GM12891 (cell line): ENCODE measurements at regions not wholly inside any gene's neighbourhood (a gene's known extent, or its start where the extent isn't known, plus 50 kb on each side); places are given as distances from the start of the nearest gene placed in this dataset.

Experiments
- DNase-seq: peaks from one replicate; pipeline ENCODE4 v3.0.0; 2011; ENCODE audit warnings: low spot score; ENCODE audit not compliant: insufficient read length
- FAIRE-seq: peaks from 2 replicates; lab custom pipeline; 2011; peaks lifted over from hg19 to GRCh38; lab: Jason Lieb, UNC
- PAX5 ChIP-seq: IDR thresholded peaks from 2 replicates; pipeline ENCODE4 v1.6.1; 2011; ENCODE audit warnings: low read length, moderate library complexity, mild to moderate bottlenecking; ENCODE audit not compliant: insufficient read depth, severe bottlenecking
- POLR2A ChIP-seq: IDR thresholded peaks from 2 replicates; pipeline ENCODE4 v1.6.1; 2011; ENCODE audit warnings: low read depth, low read length, control low read depth
- POLR2AphosphoS5 ChIP-seq: IDR thresholded peaks from 2 replicates; pipeline ENCODE4 v1.6.1; 2011; ENCODE audit warnings: low read depth, low read length, control low read depth
- POU2F2 ChIP-seq: IDR thresholded peaks from 2 replicates; pipeline ENCODE4 v1.6.1; 2011; ENCODE audit warnings: low read depth, mild to moderate bottlenecking, control low read depth, low read length, moderate library complexity
- SPI1 ChIP-seq: IDR thresholded peaks from 2 replicates; pipeline ENCODE4 v1.6.1; 2011; ENCODE audit warnings: low read depth, low read length, control low read depth
- TAF1 ChIP-seq: IDR thresholded peaks from 2 replicates; pipeline ENCODE4 v1.6.1; 2011; ENCODE audit warnings: low read depth, low read length, control low read depth

DNA sequence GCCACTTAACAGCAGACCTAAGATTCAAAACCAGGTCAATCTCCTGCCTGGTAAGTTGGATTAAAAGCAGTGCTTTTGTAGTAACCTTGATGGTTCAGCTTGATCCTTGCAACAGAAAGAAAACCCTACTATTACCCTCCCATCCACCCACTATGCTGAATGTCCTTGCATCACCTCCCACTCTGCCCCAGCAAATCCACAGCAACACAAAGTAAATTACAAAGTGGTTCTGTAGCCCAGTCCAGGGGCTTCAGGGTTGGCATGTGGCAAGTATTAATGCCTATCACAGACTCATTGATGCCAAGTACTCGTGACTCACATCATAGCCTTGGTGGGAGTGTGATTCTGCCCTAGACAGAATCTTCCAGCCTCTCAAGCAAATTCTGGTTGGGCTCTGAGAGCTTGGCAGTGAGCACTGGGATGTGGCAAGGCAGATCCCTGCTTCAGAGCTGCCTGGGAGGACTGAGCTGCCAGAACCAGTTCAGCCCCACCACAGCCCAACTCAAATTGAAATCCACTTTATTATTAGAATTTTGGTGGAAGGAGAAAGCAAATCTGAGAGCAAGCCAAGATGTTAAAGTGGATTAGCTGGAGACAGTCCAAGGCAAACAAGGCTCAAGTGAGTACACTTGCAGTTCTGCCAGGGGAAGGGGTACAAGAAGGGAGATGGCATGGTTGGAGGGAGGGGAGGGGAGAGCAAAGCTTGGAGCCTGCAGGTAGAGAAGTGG, 225.8 kb upstream of the UMPS start:
- no peak for FAIRE-seq
- TF ChIP-seq POLR2AphosphoS5 (no peak), POU2F2 (no peak), POLR2A (no peak), TAF1 (no peak)
- DNase-seq, result no peak

GRCh38 chr3:124509884-124510283, 220.4 kb upstream of the UMPS start:
- TF ChIP-seq TAF1, result no peak
- TF ChIP-seq SPI1, result no peak
- TF ChIP-seq PAX5, result no peak
- TF ChIP-seq POU2F2, result no peak
- TF ChIP-seq POLR2A, result no peak
- TF ChIP-seq POLR2AphosphoS5, result no peak
- no peak for FAIRE-seq
- no peak for DNase-seq

- TF ChIP-seq POU2F2 (no peak), SPI1 (no peak), POLR2AphosphoS5 (no peak), TAF1 (no peak), PAX5 (no peak), POLR2A (no peak)
- no peak for DNase-seq
- no peak for FAIRE-seq
Observed at GRCh38 chr3:124510290-124510689, 220.0 kb upstream of the UMPS start.

DNA sequence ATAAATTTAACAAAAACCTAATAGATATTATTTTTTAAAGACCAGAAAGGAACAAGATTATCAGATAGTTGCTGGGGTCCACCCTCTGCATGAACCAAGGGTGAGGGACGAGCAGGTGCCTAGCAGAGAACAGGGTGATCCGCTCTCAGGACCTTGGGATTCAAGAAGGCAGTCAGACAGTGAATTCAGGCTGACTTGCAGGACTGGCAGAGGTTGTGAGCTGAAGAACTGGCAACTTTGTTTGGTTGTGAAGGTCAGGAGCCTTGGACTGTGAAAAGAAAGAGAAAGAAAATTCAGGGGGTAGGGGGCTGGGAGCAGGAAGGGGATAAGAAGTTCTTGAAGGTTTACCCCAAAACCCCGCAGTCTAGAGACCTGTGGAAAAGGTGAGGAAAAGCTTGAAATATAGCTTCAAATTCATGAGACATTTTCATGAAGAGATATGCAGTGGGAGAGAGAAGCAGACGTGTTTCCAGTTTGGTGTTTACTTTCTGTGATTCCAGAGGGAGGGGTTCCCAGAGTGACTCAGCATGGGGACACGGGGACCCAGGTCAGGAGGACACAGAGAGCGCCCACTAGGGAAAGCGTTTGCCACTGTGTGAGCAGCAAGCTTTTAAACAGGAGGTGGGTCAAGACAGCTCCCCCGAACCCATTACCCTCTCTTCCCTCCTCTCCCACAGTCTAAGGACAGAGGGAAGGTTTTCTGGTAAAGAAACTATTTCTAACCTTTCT, 217.2 kb upstream of the UMPS start:
- FAIRE-seq (no peak), DNase-seq (no peak)
- TF ChIP-seq SPI1 (no peak), TAF1 (no peak), POLR2AphosphoS5 (no peak), PAX5 (no peak), POLR2A (no peak)

DNA sequence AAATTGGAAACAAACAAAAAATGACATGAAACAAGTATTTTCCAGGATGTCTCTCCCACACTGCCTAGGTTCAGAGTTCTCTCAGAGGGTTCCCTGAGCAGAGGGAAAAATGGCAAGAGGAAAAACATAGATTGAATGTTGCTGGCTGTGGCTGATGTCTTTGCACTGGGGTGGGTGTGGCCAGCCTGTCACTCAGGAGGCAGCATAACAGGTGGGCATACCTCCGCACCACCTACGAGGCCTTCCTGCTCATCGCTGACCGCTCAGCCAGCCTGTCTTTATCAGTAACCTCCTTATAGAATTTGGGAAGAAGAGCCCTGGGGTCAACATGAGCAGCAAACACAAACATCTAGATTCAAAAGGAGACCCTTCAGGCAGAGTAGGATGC, 216.6 kb upstream of the UMPS start:
- FAIRE-seq, result no peak
- TF ChIP-seq SPI1 (no peak), TAF1 (no peak), POLR2AphosphoS5 (no peak), PAX5 (no peak), POLR2A (no peak), POU2F2 (no peak)
- no peak for DNase-seq

DNA sequence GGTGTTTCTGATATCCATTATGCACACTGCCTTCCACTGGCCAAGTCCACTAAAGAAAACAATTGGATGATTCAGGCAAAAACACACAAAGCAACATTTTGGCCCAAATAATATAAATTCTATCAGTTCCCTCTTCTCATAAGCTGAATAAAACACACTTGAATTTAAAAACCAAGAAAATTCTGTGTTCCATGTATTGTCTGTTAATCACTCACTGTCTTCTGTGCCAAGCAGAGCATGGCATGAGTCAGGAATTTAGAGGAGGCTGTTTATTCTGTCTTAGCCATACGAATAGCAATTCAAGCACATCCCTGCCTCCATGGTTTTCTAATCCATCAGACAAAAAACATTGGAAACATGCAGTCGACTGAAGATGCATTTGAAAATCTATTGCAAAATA, 215.6 kb upstream of the UMPS start:
- no peak for FAIRE-seq
- no peak for DNase-seq

GRCh38 chr3:124516333-124516732, 213.9 kb upstream of the UMPS start:
- no peak for TF ChIP-seq POLR2AphosphoS5
- TF ChIP-seq POU2F2, result no peak
- TF ChIP-seq POLR2A, result no peak
- no peak for TF ChIP-seq PAX5
- TF ChIP-seq SPI1, result no peak
- TF ChIP-seq TAF1, result no peak
- DNase-seq, result no peak
- no peak for FAIRE-seq

More for the DNA sequence above, 215.6 kb upstream of the UMPS start:
- TF ChIP-seq TAF1, result no peak

GRCh38 chr3:124517306-124517705, 212.9 kb upstream of the UMPS start:
- TF ChIP-seq POU2F2 (no peak), SPI1 (no peak), TAF1 (no peak), POLR2AphosphoS5 (no peak)
- DNase-seq (no peak), FAIRE-seq (no peak)

- DNase-seq (no peak), FAIRE-seq (no peak)
- TF ChIP-seq POLR2A (no peak), TAF1 (no peak), POU2F2 (no peak), SPI1 (no peak), PAX5 (no peak), POLR2AphosphoS5 (no peak)
Observed at GRCh38 chr3:124518350-124518749, 211.9 kb upstream of the UMPS start.

- DNase-seq (no peak), FAIRE-seq (no peak)
- TF ChIP-seq POU2F2 (no peak), PAX5 (no peak), POLR2AphosphoS5 (no peak), TAF1 (no peak), POLR2A (no peak), SPI1 (no peak)
Observed at GRCh38 chr3:124519591-124520194, 210.6 kb upstream of the UMPS start.
